HUES48 (cell line): ENCODE measurements at regions not wholly inside any gene's neighbourhood (a gene's known extent, or its start where the extent isn't known, plus 50 kb on each side); places are given as distances from the start of the nearest gene placed in this dataset.
A peak's percentile ranks its signal among the peaks of the same experiment; 100 is the strongest.

Source experiments
- H3K27ac ChIP-seq: one replicate; pipeline ENCODE4 v1.7.0; 2013; ENCODE audit warnings: low read depth, low read length, inconsistent platforms
- H3K27me3 ChIP-seq: 2 replicates; pipeline ENCODE4 v1.6.1; 2013; ENCODE audit warnings: mild to moderate bottlenecking, low read length; ENCODE audit not compliant: control insufficient read depth, insufficient read depth
- H3K36me3 ChIP-seq: 2 replicates; pipeline ENCODE4 v1.6.1; 2013; ENCODE audit warnings: low read length; ENCODE audit not compliant: control insufficient read depth, insufficient read depth
- H3K4me1 ChIP-seq: 2 replicates; pipeline ENCODE4 v1.6.1; 2013; ENCODE audit warnings: mild to moderate bottlenecking, low read length; ENCODE audit not compliant: control insufficient read depth, insufficient read depth
- H3K4me3 ChIP-seq: 2 replicates; pipeline ENCODE4 v1.5.1; 2013; ENCODE audit warnings: mild to moderate bottlenecking, low read depth, low read length
- H3K9ac ChIP-seq: 2 replicates; pipeline ENCODE4 v1.6.1; 2013; ENCODE audit warnings: mild to moderate bottlenecking, low read depth, low read length, moderate library complexity
- H3K9me3 ChIP-seq: 2 replicates; pipeline ENCODE4 v1.6.1; 2013; ENCODE audit warnings: low read length; ENCODE audit not compliant: control insufficient read depth, insufficient read depth

GRCh38 chr22:48494968-48495750 is 1332.5 kb downstream of the BRD1 start:
- no peaks in the 10 kb centered on the region for H3K9me3 ChIP-seq
- H3K4me1 ChIP-seq: peaks cover 31% of the 10 kb centered on the region
- H3K4me3 ChIP-seq: no peak overlapping the region
- no peaks in the 10 kb centered on the region for H3K36me3 ChIP-seq
- no peak overlapping the region for H3K9ac ChIP-seq
- peaks cover 18% of the 10 kb centered on the region for H3K27me3 ChIP-seq
- no peak overlapping the region for H3K27ac ChIP-seq

GRCh38 chr22:48494256-48494967 is 1333.3 kb downstream of the BRD1 start:
- Histone ChIP-seq H3K4me3 (no peak overlapping the region), H3K36me3 (no peaks in the 10 kb centered on the region), H3K4me1 (peaks cover 23% of the 10 kb centered on the region), H3K27me3 (peaks cover 20% of the 10 kb centered on the region), H3K9me3 (no peaks in the 10 kb centered on the region), H3K27ac (no peak overlapping the region), H3K9ac (no peak overlapping the region)

DNA sequence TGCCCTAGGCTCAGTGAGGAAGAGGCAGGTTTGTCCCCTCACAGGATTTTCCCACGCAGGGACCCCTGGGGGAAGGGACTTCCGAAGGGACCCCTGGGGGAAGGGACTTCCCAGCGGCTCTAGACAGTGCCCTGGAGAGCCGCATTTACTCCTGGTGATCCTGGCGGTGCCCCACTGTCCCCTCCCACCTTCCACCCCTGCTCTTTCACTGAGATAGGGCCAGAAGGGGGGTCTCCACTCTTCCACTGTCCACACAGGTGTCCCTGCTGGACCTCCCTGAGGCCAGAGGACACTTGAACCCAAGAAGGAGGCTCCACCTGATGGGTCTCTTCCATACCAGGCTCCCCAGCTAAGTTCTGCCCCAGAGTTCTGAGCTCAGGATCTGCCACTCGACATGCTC is 1333.9 kb downstream of the BRD1 start:
- H3K27ac ChIP-seq: no peak overlapping the region
- no peak overlapping the region for H3K4me3 ChIP-seq
- H3K36me3 ChIP-seq: no peaks in the 10 kb centered on the region
- no peak overlapping the region for H3K9ac ChIP-seq
- H3K4me1 ChIP-seq: peaks cover 18% of the 10 kb centered on the region
- peaks cover 21% of the 10 kb centered on the region for H3K27me3 ChIP-seq
- H3K9me3 ChIP-seq: no peaks in the 10 kb centered on the region

DNA sequence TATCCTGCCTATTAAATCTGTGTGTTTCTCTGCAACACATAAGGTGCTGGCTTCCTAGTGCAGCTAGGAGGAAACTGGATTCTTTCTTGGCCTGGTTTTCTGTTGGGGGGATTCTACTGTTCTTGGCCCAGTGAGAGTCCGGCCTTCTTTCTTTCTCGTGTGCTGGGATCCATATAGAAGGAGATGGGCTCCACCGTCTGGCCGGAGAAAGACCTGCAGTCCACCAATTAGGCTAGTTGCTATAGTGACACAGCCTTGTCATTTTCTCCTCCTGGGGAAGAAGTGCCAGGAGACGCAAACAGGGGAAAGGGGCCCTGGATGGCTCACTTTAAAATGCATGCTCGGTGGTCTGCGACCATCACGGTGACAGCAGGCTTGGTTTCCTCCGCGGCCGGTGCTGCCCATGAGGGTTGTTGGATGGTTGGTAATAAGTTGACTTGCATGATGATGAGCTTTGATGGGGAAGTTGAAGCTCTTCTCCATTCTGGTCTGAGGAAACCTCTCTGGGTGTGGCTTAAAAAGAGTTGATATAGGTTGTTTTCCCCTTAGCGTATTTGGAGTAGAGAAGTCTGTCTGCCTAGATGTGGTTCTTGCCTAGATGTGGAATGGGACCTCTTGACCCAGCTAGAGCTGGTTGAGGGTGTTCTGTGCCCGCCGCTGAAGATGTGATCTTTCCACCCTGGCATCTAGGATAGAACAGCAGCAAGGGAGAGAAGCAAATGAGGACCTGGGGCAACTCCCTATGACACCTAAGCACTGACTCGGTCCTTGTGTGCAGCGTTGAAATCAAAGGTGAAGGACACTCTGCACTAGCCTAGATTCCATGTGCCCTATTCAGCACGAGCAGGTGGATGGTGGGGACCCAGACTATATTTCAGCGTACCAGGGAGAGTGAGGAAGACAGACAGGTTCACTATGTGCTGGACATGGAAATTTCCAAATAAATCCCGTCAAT is 1335.0 kb downstream of the BRD1 start:
- Histone ChIP-seq H3K9me3 (no peaks in the 10 kb centered on the region), H3K36me3 (no peaks in the 10 kb centered on the region), H3K4me3 (no peak overlapping the region), H3K4me1 (peaks cover 18% of the 10 kb centered on the region), H3K27ac (no peak overlapping the region), H3K9ac (no peak overlapping the region), H3K27me3 (peaks cover 30% of the 10 kb centered on the region)

DNA sequence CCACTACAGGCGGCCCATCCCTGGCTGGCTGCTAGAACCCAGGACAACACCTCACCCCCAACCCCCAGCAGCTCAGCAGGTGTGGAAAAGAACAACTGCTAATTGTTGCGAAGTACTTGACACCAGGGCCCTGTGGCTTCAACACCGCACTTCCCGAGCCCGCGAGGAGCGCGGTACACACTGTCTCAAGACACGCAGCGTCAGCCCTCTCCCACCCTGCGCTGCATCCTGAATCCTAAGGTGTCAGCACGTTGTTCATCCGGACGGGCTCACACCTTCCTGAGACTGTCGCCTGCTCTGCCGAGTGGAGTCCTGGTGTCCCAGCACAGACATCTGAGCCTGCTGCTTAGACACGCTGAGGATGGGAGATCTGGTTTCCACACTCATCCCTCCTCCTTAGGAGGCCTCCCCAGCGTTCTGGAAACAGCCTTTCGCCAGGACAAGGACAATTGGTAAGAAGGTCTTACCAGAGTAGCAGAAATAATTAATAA is 1336.2 kb downstream of the BRD1 start:
- Histone ChIP-seq H3K9me3 (no peaks in the 10 kb centered on the region), H3K4me3 (peak overlapping the region; percentile 72), H3K36me3 (no peaks in the 10 kb centered on the region), H3K27ac (no peak overlapping the region), H3K27me3 (peaks cover 30% of the 10 kb centered on the region), H3K4me1 (peaks cover 18% of the 10 kb centered on the region), H3K9ac (no peak overlapping the region)

DNA sequence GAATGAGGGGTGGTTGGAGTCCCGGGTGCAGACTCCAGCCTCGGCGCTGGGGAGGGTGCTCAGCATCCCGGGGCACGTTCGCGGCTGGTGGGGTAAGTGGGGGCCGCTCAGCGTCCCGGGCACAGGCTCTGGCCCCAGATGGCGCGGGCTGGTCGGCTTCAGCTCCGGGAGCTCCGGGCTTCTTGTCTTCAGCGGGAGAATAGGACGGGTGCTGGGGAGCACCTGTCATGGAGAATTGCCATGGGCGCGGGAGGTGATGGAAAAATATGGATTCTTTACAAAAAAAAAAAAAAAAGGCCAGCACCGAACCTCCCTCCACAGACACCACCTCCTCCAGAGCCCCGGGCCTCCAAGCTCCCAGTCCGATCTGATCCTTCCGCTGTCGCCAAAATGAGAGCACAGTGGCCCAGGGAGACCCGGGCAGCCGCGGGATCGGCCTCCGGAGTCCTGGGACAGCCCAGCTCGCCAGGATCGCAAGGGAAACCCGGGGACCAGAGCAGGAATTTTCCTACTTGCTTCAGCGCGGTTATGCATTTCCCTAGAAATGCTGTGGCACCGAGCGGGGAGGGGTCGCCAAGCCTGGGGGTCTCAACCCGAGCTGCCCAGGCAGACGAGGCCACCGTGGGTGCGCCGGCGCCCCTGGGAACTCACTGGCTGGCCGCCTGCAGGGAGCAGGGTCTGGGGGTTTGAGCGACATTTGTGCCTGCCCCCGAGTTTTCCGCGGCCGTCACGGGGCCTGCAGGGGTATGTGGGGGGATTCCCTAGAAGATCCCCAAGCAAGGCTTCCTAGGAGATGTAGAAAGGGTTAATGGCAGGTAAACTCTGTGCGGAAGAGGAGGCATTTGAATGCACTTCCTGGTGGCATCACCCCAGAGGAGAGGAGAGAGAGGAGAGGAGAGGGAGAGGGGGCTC is 1336.9 kb downstream of the BRD1 start:
- Histone ChIP-seq H3K27ac (no peak overlapping the region), H3K9ac (no peak overlapping the region), H3K27me3 (peaks cover 30% of the 10 kb centered on the region), H3K4me1 (peaks cover 22% of the 10 kb centered on the region), H3K9me3 (no peaks in the 10 kb centered on the region), H3K36me3 (no peaks in the 10 kb centered on the region), H3K4me3 (peak overlapping the region; percentile 72)

- Histone ChIP-seq H3K9ac (peak overlapping the region; percentile 7; the same call in 1 of the 2 replicates), H3K4me1 (peaks cover 27% of the 10 kb centered on the region), H3K27ac (no peak overlapping the region), H3K27me3 (peaks cover 30% of the 10 kb centered on the region), H3K9me3 (no peaks in the 10 kb centered on the region), H3K36me3 (no peaks in the 10 kb centered on the region), H3K4me3 (peak overlapping the region; percentile 72)
Measured at GRCh38 chr22:48489551-48490499, 1337.8 kb downstream of the BRD1 start.

DNA sequence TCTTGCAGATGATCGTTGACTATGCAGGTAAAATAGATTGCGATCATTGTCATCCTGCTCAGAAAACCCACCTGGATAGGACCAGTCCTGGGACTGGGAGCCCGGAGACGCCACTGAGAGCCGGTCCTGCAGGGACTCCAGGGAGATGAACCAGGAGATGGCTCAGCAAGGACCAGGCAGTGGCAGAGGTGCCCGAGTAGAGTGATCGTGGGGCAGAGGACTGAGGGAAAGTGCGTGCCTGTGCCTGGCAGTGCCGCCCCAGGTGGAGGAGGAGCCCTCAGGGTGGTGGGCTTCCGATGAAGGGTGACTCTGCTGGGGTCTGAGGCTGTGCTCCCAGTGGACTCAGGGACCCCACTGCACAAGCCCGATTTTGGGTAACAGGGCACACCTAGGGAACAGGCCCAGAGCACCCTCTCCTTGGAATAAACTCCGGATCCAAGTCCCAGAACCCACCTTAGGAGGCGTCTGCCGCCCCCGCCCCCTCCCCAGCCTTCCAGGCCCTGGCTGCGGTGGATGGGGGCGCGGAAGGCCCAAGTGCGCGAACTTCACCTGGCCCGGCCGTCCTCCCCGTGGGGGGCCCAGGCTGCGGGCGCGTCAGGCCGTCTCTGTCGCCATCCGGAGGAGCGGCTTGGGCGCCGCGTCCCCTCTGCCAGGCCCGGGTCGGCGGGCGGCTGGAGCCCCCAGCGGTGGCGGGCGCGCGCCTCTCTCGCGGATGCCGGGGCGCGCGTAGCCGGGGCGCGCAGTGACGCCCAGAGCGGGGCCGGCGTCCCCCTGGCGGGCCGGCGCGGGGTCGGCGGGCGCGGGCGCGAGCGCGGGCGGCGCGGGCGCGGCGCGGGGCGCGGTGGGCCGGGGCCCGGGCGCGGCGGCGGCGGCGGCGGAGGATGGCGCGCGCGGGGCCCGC is 1338.8 kb downstream of the BRD1 start:
- H3K27ac ChIP-seq: no peak overlapping the region
- H3K4me1 ChIP-seq: peaks cover 28% of the 10 kb centered on the region
- no peaks in the 10 kb centered on the region for H3K9me3 ChIP-seq
- H3K9ac ChIP-seq: no peak overlapping the region
- peak overlapping the region; percentile 72 for H3K4me3 ChIP-seq
- peaks cover 30% of the 10 kb centered on the region for H3K27me3 ChIP-seq
- no peaks in the 10 kb centered on the region for H3K36me3 ChIP-seq

GRCh38 chr22:48488149-48488551 is 1339.5 kb downstream of the BRD1 start:
- H3K36me3 ChIP-seq: no peaks in the 10 kb centered on the region
- H3K4me3 ChIP-seq: no peak overlapping the region
- H3K9me3 ChIP-seq: no peaks in the 10 kb centered on the region
- H3K4me1 ChIP-seq: peaks cover 30% of the 10 kb centered on the region
- H3K27me3 ChIP-seq: peaks cover 30% of the 10 kb centered on the region
- H3K27ac ChIP-seq: no peak overlapping the region
- H3K9ac ChIP-seq: no peak overlapping the region
